Endodermal cell (in vitro differentiated cells): ENCODE measurements at regions not wholly inside any gene's neighbourhood (a gene's known extent, or its start where the extent isn't known, plus 50 kb on each side); places are given as distances from the start of the nearest gene placed in this dataset.

Experiments used
- DNase-seq: peaks from one replicate; pipeline ENCODE4 v3.0.0-alpha.2; 2017
- H3K27ac ChIP-seq: 2 replicates; pipeline ENCODE4 v1.5.1; 2013; ENCODE audit warnings: mild to moderate bottlenecking, low read depth, low read length, moderate library complexity
- H3K27me3 ChIP-seq: 2 replicates; pipeline ENCODE4 v1.6.1; 2013; ENCODE audit warnings: mild to moderate bottlenecking, low read length, moderate library complexity; ENCODE audit not compliant: insufficient read depth, control insufficient read depth, poor library complexity, severe bottlenecking
- H3K36me3 ChIP-seq: 2 replicates; pipeline ENCODE4 v1.7.0; 2013; ENCODE audit warnings: mild to moderate bottlenecking, low read length, moderate library complexity; ENCODE audit not compliant: control insufficient read depth, insufficient read depth
- H3K4me1 ChIP-seq: one replicate; pipeline ENCODE4 v1.7.0; 2013; ENCODE audit warnings: low read length; ENCODE audit not compliant: control insufficient read depth, insufficient read depth
- H3K4me3 ChIP-seq: 2 replicates; pipeline ENCODE4 v1.5.1; 2013; ENCODE audit warnings: mild to moderate bottlenecking, low read length, moderate library complexity
- H3K9ac ChIP-seq: 2 replicates; pipeline ENCODE4 v1.6.1; 2013; ENCODE audit warnings: mild to moderate bottlenecking, low read length, moderate library complexity; ENCODE audit not compliant: poor library complexity, severe bottlenecking; ENCODE audit errors: extremely low read depth
- H3K9me3 ChIP-seq: 2 replicates; pipeline ENCODE4 v1.6.1; 2013; ENCODE audit warnings: mild to moderate bottlenecking, low read length, moderate library complexity; ENCODE audit not compliant: control insufficient read depth
- H3K27ac Mint-ChIP-seq: 2 replicates; pipeline ENCODE4 v1.8.0; 2020; ENCODE audit warnings: mixed read lengths
- H3K27me3 Mint-ChIP-seq: 2 replicates; pipeline ENCODE4 v1.8.0; 2021; ENCODE audit warnings: mild to moderate bottlenecking, mixed read lengths; ENCODE audit not compliant: insufficient read depth
- H3K36me3 Mint-ChIP-seq: 2 replicates; pipeline ENCODE4 v1.8.0; 2020; ENCODE audit warnings: low read depth, mixed read lengths
- H3K4me1 Mint-ChIP-seq: 2 replicates; pipeline ENCODE4 v1.8.0; 2020; ENCODE audit warnings: mixed read lengths
- H3K4me3 Mint-ChIP-seq: 2 replicates; pipeline ENCODE4 v1.8.0; 2020; ENCODE audit warnings: mild to moderate bottlenecking, moderate library complexity, mixed read lengths
- H3K9me3 Mint-ChIP-seq: 2 replicates; pipeline ENCODE4 v1.8.0; 2020; ENCODE audit warnings: mild to moderate bottlenecking, mixed read lengths
- WGBS, 2 experiments: methylation state at CpG; one replicate each; pipeline versions ENCODE4 v1.1.5 to v1.1.7; 2013; ENCODE audit warnings: missing lambda C conversion rate in 2 of 2, mixed read lengths in 1 of 2; ENCODE audit not compliant: insufficient coverage in 1 of 2, insufficient read length in 1 of 2; 5-methylcytosine and 5-hydroxymethylcytosine counted together
- TF ChIP-seq, protein P1 (sequence below): fragments of 200-600 bp; sonication (generic); conservative IDR thresholded peaks from 2 replicates; pipeline ENCODE4 v1.5.0; 2021; ENCODE audit warnings: antibody characterized with exemption, mild to moderate bottlenecking

DNA sequence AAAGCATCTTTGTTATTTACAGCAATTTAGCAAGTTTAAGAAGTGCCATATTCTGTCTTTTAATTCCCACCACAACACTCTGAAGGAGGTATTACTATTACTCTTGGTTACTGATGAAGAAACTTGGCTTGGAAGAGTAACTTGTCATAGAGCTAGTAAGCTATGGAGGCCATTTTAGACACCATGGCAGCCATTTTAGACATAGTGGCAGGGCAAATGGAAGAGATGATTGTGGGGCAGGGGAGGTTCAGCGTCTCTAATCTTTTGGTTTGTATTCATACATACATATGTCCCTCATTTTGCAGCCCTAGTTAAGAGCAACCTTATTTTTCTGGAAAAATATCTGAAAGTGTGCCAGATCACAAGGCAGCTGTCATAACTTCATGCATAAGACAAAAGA is 82.6 kb upstream of the SOX1 start:
- Histone ChIP-seq H3K4me1 (no peaks in the 10 kb centered on the region), H3K9ac (no peak overlapping the region), H3K4me3 (no peak overlapping the region), H3K27me3 (no peaks in the 10 kb centered on the region), H3K27ac (no peak overlapping the region), H3K9me3 (no peaks in the 10 kb centered on the region), H3K36me3 (no peaks in the 10 kb centered on the region)
- H3K9me3 Mint-ChIP-seq = peaks cover 16% of the 10 kb centered on the region
- TF ChIP-seq, protein P1, sequence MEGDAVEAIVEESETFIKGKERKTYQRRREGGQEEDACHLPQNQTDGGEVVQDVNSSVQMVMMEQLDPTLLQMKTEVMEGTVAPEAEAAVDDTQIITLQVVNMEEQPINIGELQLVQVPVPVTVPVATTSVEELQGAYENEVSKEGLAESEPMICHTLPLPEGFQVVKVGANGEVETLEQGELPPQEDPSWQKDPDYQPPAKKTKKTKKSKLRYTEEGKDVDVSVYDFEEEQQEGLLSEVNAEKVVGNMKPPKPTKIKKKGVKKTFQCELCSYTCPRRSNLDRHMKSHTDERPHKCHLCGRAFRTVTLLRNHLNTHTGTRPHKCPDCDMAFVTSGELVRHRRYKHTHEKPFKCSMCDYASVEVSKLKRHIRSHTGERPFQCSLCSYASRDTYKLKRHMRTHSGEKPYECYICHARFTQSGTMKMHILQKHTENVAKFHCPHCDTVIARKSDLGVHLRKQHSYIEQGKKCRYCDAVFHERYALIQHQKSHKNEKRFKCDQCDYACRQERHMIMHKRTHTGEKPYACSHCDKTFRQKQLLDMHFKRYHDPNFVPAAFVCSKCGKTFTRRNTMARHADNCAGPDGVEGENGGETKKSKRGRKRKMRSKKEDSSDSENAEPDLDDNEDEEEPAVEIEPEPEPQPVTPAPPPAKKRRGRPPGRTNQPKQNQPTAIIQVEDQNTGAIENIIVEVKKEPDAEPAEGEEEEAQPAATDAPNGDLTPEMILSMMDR = no peak
- no peak overlapping the region for H3K4me3 Mint-ChIP-seq
- H3K4me1 Mint-ChIP-seq = no peaks in the 10 kb centered on the region
- H3K27ac Mint-ChIP-seq = no peak overlapping the region
- no peaks in the 10 kb centered on the region for H3K36me3 Mint-ChIP-seq
- DNase-seq = no peak
- WGBS, 2 experiments = 60% methylated on average over 1 of the region's 1 CpG; no CpG with 5 or more reads in 1 of the 2 experiments
- peaks cover 22% of the 10 kb centered on the region for H3K27me3 Mint-ChIP-seq

DNA sequence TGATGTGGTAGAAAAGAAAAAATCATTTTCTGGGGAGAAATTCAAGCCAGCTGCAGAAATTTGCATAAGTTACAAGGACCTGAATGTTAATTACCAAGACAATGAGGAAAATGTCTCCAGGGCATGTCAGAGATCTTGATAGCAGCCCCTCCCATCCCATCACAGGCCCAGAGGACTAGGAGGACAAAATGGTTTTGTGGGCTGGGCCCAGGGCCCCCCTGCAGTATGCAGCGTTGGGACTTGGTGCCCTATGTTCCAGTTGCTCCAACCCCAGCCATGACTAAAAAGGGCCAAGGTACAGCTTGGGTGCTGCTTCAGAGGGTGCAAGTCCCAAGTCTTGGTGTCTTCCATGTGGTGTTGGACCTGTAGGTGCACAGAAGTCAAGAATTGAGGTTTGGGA is 76.6 kb upstream of the SOX1 start:
- H3K4me1 ChIP-seq = no peaks in the 10 kb centered on the region
- H3K27ac ChIP-seq = no peak overlapping the region
- H3K27me3 ChIP-seq = peaks cover 22% of the 10 kb centered on the region
- TF ChIP-seq, protein P1 = no peak
- no peak overlapping the region for H3K4me3 Mint-ChIP-seq
- no peaks in the 10 kb centered on the region for H3K36me3 ChIP-seq
- H3K27me3 Mint-ChIP-seq = peaks cover 47% of the 10 kb centered on the region
- H3K4me1 Mint-ChIP-seq = no peaks in the 10 kb centered on the region
- no peak overlapping the region for H3K4me3 ChIP-seq
- no peak for DNase-seq
- no peak overlapping the region for H3K27ac Mint-ChIP-seq
- WGBS, 2 experiments = 76% methylated on average over 1 of the region's 1 CpG; no CpG with 5 or more reads in 1 of the 2 experiments
- peaks cover 59% of the 10 kb centered on the region for H3K9me3 Mint-ChIP-seq
- no peaks in the 10 kb centered on the region for H3K36me3 Mint-ChIP-seq
- no peak overlapping the region for H3K9ac ChIP-seq
- H3K9me3 ChIP-seq = peaks cover 29% of the 10 kb centered on the region

- no peak overlapping the region for H3K4me3 Mint-ChIP-seq
- no peak overlapping the region for H3K27ac ChIP-seq
These were observed 74.0 kb upstream of the SOX1 start for GRCh38 chr13:111992911-111993310.

More at GRCh38 chr13:111992911-111993310, 74.0 kb upstream of the SOX1 start:
- no peak overlapping the region for H3K4me3 ChIP-seq
- no peak overlapping the region for H3K9ac ChIP-seq
- H3K9me3 ChIP-seq = peaks cover 29% of the 10 kb centered on the region
- Mint-ChIP-seq H3K27ac (no peak overlapping the region), H3K9me3 (peaks cover 55% of the 10 kb centered on the region), H3K4me1 (no peaks in the 10 kb centered on the region), H3K36me3 (no peaks in the 10 kb centered on the region), H3K27me3 (peaks cover 59% of the 10 kb centered on the region)
- H3K27me3 ChIP-seq = peaks cover 30% of the 10 kb centered on the region
- H3K36me3 ChIP-seq = no peaks in the 10 kb centered on the region
- TF ChIP-seq, protein P1 = no peak
- DNase-seq = no peak
- no peaks in the 10 kb centered on the region for H3K4me1 ChIP-seq
